ENCODE measurements at regions not wholly inside any gene's neighbourhood (a gene's known extent, or its start where the extent isn't known, plus 50 kb on each side); places are given as distances from the start of the nearest gene placed in this dataset.

DNA sequence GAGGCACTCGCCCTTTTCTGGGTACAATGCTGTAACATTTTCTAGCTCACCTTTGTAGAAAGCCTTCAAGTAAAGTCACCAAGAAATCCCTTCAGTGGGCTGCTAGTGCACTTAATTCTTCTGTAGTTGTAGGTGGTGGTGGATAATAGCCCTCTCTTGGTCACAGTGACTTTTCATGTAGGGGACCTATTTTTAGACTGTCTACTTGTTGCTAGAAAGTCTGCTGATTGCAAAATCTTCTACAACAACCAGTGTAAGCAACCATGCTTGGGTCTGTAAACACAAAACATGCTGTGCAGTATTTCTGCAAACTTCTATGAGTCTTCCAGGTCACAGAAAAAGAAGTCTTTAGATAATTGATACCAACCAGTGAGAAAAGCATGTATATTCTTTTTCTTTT is 55.6 kb downstream of the PBDC1 start:
- DNase-seq = no peak

DNA sequence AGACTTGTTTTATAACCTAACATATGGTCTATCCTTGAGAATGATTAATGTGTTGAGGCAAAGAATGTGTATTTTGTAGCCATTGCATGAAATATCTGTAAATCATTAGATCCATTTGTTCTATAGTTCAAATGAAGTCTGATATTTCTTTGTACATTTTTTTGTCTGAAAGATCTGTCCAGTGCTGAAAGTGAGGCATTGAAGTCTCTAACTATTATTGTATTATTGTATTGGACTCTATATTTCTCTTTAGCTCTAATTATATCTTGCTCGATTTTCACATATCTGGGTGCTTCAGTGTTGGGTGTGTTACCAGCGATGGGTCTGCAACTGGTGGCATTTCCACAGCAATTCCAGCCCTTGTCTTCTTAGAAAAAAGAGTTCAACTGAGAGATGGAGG is 76.0 kb downstream of the PBDC1 start:
- no peak for DNase-seq

DNA sequence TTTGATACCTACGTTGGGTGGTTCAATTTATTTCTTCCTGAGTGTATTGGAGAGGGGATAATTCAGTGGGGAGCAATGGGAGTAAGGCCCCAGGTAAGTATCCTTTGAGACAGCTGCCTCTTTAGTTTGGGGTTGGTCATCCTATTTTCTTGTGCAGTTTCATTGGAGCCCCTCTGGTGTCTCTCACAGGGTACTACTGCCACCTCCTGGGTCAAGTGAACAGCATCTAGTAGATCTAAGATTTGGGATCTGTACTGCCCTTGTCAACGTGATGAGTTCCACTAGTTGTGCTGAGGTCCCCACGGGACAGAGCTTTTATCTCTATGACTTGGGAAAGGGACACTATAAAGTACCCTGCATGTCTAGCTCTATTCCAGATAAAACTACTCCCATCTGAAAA is 80.6 kb downstream of the PBDC1 start:
- peak in 5 of 6 experiments; percentile 16 to 47 (median 33) for DNase-seq

DNA sequence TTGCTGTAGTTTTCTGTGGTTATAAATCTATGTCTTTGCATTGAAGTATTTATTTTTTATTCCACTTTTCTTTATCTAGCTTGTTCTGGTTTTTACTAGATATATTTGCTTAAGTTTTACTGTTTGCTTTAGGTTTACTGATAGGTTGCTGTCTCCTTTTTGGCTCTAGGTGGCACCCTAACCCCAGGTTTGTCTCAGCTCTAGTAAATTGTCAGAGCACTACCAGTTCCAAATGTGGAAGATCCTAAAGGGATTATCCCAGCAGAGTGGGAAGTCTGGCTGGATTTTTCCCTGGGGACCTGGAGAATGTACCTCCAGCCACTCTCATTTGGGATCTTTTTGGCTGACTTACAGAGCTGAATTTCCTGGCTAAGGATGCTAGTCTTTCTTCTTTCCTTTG is 106.1 kb downstream of the PBDC1 start:
- DNase-seq = peak in 4 of 6 experiments; percentile 15 to 48 (median 32)

All from stimulated activated naive CD4-positive, alpha-beta T cell (primary cell).